GM19238 (cell line): ENCODE measurements at regions not wholly inside any gene's neighbourhood (a gene's known extent, or its start where the extent isn't known, plus 50 kb on each side); places are given as distances from the start of the nearest gene placed in this dataset.

Experiments used
- DNase-seq: peaks from one replicate; pipeline ENCODE4 v3.0.0; 2011; ENCODE audit warnings: low spot score; ENCODE audit not compliant: insufficient read length

GRCh38 chr2:103809941-103810441 lies 1043.9 kb upstream of the POU3F3 start:
- no peak for DNase-seq

DNA sequence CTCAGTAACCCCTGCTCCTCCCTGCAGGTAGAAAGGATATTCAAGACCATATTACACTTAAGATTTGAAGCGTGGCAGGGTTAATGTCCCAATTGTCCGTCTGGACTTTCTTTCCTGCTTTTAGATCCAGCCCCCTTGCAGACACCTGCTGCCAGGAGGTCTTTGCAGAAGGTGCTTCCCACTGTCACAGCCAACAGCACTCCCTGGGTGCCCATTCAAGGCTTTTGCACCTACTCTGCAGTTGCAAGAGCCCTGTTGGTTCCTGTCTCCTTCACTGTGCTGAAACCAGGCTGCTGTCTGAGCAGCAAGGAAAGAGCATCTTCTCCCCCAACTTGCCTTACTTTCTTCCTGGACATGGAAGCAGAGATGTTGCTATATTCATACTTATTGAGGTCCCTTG lies 1043.0 kb upstream of the POU3F3 start:
- DNase-seq: no peak

- no peak for DNase-seq
These were observed 1039.9 kb upstream of the POU3F3 start for GRCh38 chr2:103814016-103814415.

DNA sequence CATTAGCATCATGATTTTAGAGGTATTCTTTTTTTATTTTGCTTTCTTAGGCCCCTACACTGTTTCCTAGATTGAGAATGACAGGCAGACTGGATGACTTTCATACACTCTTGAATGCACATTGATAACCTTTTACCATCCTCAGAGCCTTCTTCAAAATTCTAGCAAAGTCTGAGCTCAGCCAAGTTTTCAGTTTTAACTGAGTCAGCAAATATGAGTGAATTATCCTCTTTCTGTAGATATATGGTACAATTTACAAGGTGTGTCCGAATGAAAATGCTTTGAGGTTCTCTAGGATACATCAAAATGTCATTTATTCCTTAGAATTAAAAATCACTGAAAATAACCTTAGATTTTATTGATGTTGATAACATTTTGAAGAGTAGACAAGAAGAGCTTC lies 1038.2 kb upstream of the POU3F3 start:
- no peak for DNase-seq

- DNase-seq: no peak
These were observed 1036.2 kb upstream of the POU3F3 start for GRCh38 chr2:103817746-103818145.

- no peak for DNase-seq
These were observed 1035.7 kb upstream of the POU3F3 start for GRCh38 chr2:103818176-103818575.

GRCh38 chr2:103819599-103819998 lies 1034.3 kb upstream of the POU3F3 start:
- DNase-seq: no peak

- no peak for DNase-seq
These were observed 1030.1 kb upstream of the POU3F3 start for GRCh38 chr2:103823847-103824246.

DNA sequence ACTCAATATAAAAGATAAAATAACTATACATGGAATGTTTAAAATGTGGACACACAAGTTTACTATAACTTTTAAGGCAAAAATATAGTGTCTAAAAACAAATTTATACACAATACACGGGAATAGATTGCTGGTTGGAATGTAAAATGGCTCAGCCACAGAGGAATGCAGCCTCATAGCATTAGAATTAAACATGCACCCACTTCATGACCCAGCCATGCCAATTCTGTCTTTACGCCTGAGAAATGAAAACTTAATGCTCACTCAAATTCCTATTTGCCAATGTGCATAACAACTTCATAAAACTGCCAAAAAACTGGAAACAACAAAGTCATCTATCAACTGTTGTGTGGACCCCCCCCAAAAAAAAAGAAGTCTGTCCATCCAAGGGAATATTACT lies 1006.6 kb upstream of the POU3F3 start:
- no peak for DNase-seq

DNA sequence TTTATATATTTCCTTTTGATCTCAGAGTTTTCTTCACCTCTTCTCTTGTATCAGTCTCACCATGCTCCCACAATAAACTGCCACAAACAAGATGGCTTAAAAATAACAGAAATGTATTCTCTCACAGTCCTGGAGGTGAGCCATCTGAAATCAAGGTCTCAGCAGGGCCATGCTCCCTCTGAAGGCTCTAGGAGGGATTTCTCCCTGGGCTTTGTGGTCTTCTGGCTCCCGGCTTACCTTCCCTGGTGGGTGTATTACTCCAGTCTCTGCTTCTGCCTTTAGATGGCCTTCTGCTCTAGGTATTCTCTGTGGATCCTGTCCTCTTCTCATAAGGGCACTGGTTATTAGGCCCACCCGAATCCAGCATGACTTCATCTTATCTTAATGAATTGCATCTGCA lies 994.7 kb upstream of the POU3F3 start:
- no peak for DNase-seq

DNA sequence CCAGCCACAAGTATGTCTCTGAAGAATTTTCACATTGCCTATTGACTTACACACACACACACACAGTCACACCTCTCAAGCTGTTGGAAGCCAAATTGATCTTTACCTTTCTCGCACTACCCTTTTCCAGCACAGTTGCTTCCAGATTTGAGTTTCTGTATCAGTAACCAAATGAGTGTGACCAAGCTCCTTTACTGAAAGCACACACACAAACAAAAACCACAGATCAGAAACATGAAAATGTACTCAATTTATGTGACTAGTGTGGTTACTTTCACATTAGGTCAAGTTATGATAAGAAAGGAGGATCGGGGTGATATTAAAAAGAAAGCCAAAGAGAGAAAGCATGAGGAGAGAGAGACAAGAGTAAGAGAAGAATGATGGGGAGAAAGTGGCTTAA lies 993.9 kb upstream of the POU3F3 start:
- DNase-seq: no peak

GRCh38 chr2:103868396-103868795 lies 985.5 kb upstream of the POU3F3 start:
- DNase-seq: no peak

- no peak for DNase-seq
These were observed 980.1 kb upstream of the POU3F3 start for GRCh38 chr2:103873716-103874351.

GRCh38 chr2:103875131-103875530 lies 978.8 kb upstream of the POU3F3 start:
- DNase-seq: no peak

GRCh38 chr2:103875531-103875930 lies 978.4 kb upstream of the POU3F3 start:
- no peak for DNase-seq

- DNase-seq: no peak
These were observed 977.3 kb upstream of the POU3F3 start for GRCh38 chr2:103876611-103877010.

DNA sequence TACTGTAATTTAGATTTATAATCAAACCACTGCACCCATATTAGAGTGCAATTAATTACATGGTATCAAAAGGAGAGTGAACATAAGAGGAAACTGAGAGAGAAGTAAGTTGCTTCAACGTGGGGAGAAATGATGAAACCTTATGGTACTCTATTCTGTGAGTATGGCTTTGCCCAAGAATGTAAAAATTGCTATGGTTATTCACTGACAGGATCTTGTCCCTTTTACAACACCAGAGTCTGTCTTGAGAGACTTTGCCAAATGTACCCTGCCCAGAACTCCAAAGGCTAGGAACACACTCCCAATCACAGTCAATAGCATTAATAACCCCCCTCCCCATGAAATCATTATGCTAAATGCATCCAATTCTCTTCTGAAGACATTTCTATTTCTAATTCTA lies 974.8 kb upstream of the POU3F3 start:
- no peak for DNase-seq

DNA sequence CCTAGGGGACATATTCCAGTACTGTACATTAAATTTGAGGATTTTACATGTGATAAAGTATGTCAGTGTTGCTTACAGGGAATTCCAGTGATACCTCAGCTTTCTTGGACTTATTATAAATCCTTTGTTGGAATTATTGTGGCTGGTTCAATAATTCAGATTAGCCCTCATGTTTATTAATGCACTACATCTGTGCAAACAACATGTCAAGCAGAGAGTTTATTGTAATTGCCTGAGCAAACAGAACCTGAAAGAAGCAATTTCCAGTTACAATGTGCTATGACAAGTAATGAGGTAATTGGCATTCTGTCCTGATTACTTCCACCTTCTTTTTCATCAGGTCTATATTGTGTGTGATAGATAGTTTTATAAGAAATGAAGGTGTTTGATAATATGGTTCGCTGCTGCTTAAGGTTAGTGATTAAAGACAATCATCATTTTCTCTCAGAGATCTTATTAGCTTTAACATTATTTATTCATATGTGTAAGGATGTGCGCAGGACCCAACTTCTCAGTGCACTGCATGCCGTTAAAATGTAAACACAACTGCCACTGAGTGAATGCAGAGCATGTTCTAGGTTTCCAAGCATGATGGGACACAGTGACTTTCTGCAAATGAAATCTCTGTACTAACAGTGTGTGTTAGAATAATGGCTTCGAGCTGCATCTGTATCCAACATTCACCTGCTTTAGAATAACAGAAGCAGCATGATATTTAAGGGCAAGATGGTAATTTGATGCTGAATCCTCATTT lies 973.7 kb upstream of the POU3F3 start:
- DNase-seq: no peak

DNA sequence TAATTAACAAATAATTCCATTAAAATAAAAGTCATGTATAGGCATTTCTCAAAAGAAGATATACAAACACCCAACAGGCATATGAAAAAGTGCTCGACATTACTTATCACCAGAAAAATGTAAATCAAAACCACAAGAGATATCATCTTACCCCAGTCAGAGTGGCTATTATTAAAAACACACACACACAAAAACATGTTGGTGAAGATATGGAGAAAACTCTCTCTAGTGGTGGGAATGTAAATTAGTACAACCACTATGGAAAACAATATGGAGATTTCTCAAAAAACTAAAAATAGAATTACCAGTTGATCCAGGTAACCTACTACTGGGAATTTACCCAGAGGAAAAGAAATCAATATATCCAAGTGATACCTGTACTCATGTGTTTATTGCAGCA lies 966.3 kb upstream of the POU3F3 start:
- no peak for DNase-seq

- no peak for DNase-seq
These were observed 957.7 kb upstream of the POU3F3 start for GRCh38 chr2:103896182-103896581.

- DNase-seq: no peak
These were observed 955.4 kb upstream of the POU3F3 start for GRCh38 chr2:103898561-103898960.

DNA sequence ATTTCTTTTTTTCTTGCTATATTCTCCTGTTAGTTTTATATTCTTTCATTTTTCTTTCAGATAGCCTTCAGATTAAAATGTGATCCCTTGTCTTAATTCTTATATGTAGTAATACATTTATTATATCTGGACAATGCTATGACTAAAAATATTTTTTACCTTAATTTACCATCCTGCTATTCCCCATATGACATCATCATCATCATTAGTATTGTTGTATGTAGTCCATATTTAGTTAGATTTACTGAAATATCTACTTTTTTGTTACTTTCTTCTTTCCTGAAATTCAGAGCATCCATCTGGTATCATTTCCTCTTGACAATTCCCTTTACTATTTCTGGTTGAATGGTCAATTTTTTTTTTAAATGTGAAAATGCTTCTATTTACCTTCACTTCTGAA lies 951.6 kb upstream of the POU3F3 start:
- no peak for DNase-seq

GRCh38 chr2:103921161-103921560 lies 932.8 kb upstream of the POU3F3 start:
- DNase-seq: no peak
